ENCODE measurements at regions not wholly inside any gene's neighbourhood (a gene's known extent, or its start where the extent isn't known, plus 50 kb on each side); places are given as distances from the start of the nearest gene placed in this dataset.
"Not testable (repeated sequence)": the region's sequence is repeated elsewhere in the genome, so short reads cannot be mapped to it uniquely, and the experiment has no call there.

DNA sequence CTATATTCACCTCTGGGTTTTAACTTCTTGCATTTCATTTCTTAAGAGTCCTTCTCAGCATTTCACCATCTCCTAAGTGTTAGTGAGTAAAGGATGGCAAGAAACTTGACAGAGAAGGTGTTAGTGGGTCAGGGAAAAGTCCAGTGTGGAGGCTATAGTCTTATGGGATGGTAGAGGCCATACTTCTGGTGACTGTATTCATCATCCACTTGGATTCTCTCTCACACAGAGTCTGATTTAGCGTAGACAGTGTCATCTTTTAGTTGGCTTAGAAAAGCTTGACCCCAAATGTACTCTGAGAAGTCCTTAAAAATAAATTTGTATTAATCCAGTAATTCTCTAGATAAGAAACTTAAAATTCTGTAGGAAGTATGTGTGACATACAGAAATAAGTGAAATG, 232.4 kb upstream of the FBXO33 start:
- intact Hi-C loops (cut with DNase I): no loop called here
- no peaks in the 10 kb centered on the region for H3K27me3 ChIP-seq
- no peak overlapping the region for H3K4me3 ChIP-seq
- H3K27ac ChIP-seq: no peak overlapping the region
- DNase-seq (no peak), ATAC-seq (no peak)
- H3K9me3 ChIP-seq: no peaks in the 10 kb centered on the region
- TF ChIP-seq, protein P1, sequence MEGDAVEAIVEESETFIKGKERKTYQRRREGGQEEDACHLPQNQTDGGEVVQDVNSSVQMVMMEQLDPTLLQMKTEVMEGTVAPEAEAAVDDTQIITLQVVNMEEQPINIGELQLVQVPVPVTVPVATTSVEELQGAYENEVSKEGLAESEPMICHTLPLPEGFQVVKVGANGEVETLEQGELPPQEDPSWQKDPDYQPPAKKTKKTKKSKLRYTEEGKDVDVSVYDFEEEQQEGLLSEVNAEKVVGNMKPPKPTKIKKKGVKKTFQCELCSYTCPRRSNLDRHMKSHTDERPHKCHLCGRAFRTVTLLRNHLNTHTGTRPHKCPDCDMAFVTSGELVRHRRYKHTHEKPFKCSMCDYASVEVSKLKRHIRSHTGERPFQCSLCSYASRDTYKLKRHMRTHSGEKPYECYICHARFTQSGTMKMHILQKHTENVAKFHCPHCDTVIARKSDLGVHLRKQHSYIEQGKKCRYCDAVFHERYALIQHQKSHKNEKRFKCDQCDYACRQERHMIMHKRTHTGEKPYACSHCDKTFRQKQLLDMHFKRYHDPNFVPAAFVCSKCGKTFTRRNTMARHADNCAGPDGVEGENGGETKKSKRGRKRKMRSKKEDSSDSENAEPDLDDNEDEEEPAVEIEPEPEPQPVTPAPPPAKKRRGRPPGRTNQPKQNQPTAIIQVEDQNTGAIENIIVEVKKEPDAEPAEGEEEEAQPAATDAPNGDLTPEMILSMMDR (IDR thresholded peaks at IDR 0.05): no peak
- no peak for TF ChIP-seq POLR2A (IDR thresholded peaks at IDR 0.05)
- H3K36me3 ChIP-seq (replicated peaks in 1 of 2; ENCODE audit: insufficient read depth in 1 of 2, low read depth in 2 of 2): no peaks in the 10 kb centered on the region
- 86 to 87% methylated on average over 1 of the region's 1 CpG for WGBS, 2 donors
- H3K4me1 ChIP-seq: no peaks in the 10 kb centered on the region

DNA sequence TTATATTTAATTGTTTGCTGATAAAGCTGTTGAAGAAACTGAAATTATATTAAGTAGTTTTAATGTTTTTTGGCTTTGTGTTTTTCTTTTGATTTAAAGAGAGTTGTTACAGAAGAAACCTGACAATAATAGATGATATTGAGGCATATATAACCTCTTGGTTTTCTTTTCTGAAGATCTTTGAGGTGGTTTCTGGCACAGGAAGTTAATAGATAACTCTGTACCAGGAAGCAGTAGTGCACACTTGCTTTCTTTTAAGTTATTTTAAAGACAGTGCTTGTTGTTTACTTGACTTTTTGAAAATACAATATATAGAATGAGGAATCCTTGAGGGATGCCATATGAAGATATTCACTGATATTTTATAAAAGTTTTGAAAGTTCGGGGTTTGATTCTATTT, 209.0 kb upstream of the FBXO33 start:
- Histone ChIP-seq H3K27ac (no peak overlapping the region), H3K4me3 (no peak overlapping the region), H3K36me3 (replicated peaks in 1 of 2; ENCODE audit: insufficient read depth in 1 of 2, low read depth in 2 of 2) (no peaks in the 10 kb centered on the region), H3K27me3 (no peaks in the 10 kb centered on the region), H3K9me3 (no peaks in the 10 kb centered on the region), H3K4me1 (no peaks in the 10 kb centered on the region)
- DNase-seq: no peak
- 62% methylated on average over 1 of the region's 1 CpG for WGBS, 2 donors
- intact Hi-C loops (cut with DNase I): no loop called here
- no peak for ATAC-seq
- TF ChIP-seq, protein P1 (IDR thresholded peaks at IDR 0.05): no peak
- TF ChIP-seq POLR2A (IDR thresholded peaks at IDR 0.05): no peak

DNA sequence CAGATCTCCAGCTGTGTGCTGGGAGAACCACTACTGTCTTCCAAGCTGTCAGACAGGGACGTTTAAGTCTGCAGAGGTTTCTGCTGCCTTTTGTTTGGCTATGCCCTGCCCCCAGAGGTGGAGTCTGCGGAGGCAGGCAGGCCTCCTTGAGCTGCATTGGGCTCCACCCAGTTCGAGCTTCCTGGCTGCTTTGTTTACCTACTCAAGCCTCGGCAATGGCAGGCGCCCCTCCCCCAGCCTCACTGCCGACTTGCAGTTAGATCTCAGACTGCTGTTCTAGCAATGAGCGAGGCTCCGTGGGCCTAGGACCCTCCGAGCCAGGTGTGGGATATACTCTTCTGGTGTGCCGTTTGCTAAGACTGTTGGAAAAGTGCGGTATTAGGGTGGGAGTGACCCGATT, 206.8 kb upstream of the FBXO33 start:
- H3K36me3 ChIP-seq (replicated peaks in 1 of 2; ENCODE audit: insufficient read depth in 1 of 2, low read depth in 2 of 2); intact Hi-C loops (cut with DNase I); H3K4me3 ChIP-seq; H3K27ac ChIP-seq; ATAC-seq; DNase-seq; H3K27me3 ChIP-seq; H3K9me3 ChIP-seq; H3K4me1 ChIP-seq: not testable (repeated sequence)
- 67 to 71% methylated on average over 4 to 12 of the region's 12 CpGs for WGBS, 2 donors

DNA sequence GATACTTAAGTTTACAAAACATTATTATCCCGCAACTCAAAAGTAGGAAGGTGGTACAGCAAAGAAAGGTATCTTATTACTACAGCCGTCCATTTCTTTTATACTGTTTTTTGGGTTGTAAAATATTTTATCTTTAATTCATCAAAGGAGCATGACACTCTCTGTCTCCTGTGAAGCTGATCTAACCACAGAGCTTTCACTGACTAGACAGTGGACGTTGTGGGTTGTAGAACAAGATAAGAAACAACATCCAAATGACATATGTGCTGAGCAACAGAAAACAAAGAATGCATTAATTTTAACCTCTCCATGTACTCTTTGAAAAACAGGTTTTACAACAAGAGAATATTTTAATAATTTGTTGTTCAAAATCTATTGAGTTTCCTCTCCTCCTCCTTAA, 195.9 kb upstream of the FBXO33 start:
- no peaks in the 10 kb centered on the region for H3K4me1 ChIP-seq
- H3K36me3 ChIP-seq (replicated peaks in 1 of 2; ENCODE audit: insufficient read depth in 1 of 2, low read depth in 2 of 2): no peaks in the 10 kb centered on the region
- H3K9me3 ChIP-seq: no peaks in the 10 kb centered on the region
- H3K27me3 ChIP-seq: no peaks in the 10 kb centered on the region
- intact Hi-C loops (cut with DNase I): no loop called here
- no peak for TF ChIP-seq POLR2A (IDR thresholded peaks at IDR 0.05)
- TF ChIP-seq, protein P1 (IDR thresholded peaks at IDR 0.05): no peak
- H3K4me3 ChIP-seq: no peak overlapping the region
- WGBS, 2 donors: 33 to 35% methylated on average over 3 of the region's 3 CpGs
- DNase-seq (no peak), ATAC-seq (no peak)
- H3K27ac ChIP-seq: no peak overlapping the region

DNA sequence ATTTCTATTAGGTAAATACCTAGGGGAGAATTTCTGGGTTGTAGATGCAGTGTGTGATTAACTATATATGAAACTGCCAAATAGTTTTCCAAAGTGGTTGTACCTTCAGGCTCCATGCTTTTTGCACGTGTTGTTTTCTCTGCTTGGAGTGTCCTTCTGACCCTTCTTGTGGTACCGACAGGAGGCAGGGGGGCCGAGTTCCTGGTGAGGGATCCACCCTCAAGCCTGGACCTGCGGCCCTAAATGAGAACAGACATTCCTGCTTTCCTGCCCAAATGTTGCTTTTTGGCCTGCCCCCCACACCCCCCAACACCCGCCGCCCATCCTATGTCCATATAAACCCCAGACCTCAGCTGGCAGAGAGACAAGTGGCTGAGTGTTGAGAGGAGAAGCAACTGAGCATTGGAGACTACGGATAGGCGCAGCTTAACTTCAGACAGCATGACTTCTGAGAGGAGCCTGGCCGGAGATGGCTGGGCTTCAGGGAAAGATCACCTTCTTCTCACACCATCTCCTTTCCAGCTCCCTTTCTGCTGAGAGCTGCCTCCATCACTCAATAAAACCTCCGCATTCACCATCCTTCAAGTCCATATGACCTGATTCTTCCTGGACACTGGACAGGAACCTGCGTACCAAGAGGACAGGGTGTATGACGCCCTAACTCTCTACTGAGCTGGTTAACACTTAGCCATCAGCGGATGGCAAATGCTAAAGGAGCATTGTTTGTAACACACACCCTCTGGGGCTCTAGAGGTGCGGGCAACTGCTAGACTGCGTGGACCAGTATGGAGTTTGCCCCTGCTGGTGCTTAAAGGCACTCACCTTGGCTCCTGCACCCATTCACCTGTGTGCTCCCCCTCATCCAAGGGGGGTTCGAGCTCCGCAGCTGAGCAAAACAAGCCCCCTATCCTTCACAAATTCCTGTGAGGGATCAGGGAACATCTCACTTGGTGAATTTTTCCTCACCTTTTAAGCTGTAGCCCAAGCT, 194.7 kb upstream of the FBXO33 start:
- no peak for ATAC-seq
- Histone ChIP-seq H3K27me3 (no peaks in the 10 kb centered on the region), H3K9me3 (peaks cover 0 to 7% (median 0%) of the 10 kb centered on the region in 3 donors), H3K36me3 (replicated peaks in 1 of 2; ENCODE audit: insufficient read depth in 1 of 2, low read depth in 2 of 2) (no peaks in the 10 kb centered on the region), H3K4me1 (no peaks in the 10 kb centered on the region), H3K4me3 (no peak overlapping the region), H3K27ac (no peak overlapping the region)
- intact Hi-C loops (cut with DNase I): no loop called here
- no peak for DNase-seq
- TF ChIP-seq POLR2A (IDR thresholded peaks at IDR 0.05): no peak
- TF ChIP-seq, protein P1 (IDR thresholded peaks at IDR 0.05): no peak
- WGBS, 2 donors: 71 to 83% methylated on average over 17 of the region's 17 CpGs
